Neuronal stem cell (in vitro differentiated cells): ENCODE measurements at regions not wholly inside any gene's neighbourhood (a gene's known extent, or its start where the extent isn't known, plus 50 kb on each side); places are given as distances from the start of the nearest gene placed in this dataset.

Source experiments
- DNase-seq: peaks from one replicate; pipeline ENCODE4 v3.0.0-alpha.2; 2013; ENCODE audit warnings: low spot score
- H2AFZ ChIP-seq: one replicate; pipeline ENCODE4 v1.6.1; 2013; ENCODE audit warnings: mild to moderate bottlenecking, low read length, inconsistent platforms
- H2AK5ac ChIP-seq: 2 replicates; pipeline ENCODE4 v1.6.1; 2013; ENCODE audit warnings: low read depth, mild to moderate bottlenecking, inconsistent platforms, low read length, moderate library complexity, mixed read lengths
- H2BK120ac ChIP-seq: 2 replicates; pipeline ENCODE4 v1.6.1; 2013; ENCODE audit warnings: low read depth, mild to moderate bottlenecking, inconsistent platforms, low read length, moderate library complexity, mixed read lengths
- H2BK12ac ChIP-seq: one replicate; pipeline ENCODE4 v1.6.1; 2013; ENCODE audit warnings: low read length, inconsistent platforms
- H2BK15ac ChIP-seq: 2 replicates; pipeline ENCODE4 v1.6.1; 2013; ENCODE audit warnings: mild to moderate bottlenecking, low read length, inconsistent platforms, mixed read lengths
- H2BK5ac ChIP-seq: one replicate; pipeline ENCODE4 v1.6.1; 2013; ENCODE audit warnings: inconsistent platforms, mild to moderate bottlenecking, low read length, moderate library complexity
- H3K14ac ChIP-seq: one replicate; pipeline ENCODE4 v1.6.1; 2013; ENCODE audit warnings: low read length, inconsistent platforms
- H3K18ac ChIP-seq: 2 replicates; pipeline ENCODE4 v1.6.1; 2013; ENCODE audit warnings: low read length, inconsistent platforms
- H3K23ac ChIP-seq: 2 replicates; pipeline ENCODE4 v1.6.1; 2013; ENCODE audit warnings: low read depth, mild to moderate bottlenecking, mixed read lengths, low read length, inconsistent platforms; ENCODE audit not compliant: poor library complexity
- H3K27ac ChIP-seq: replicated peaks from 3 replicates; pipeline ENCODE4 v1.5.1; 2013; ENCODE audit warnings: low read length, inconsistent platforms
- H3K27me3 ChIP-seq, 3 experiments: 2 replicates each; pipeline ENCODE4 v1.6.1; 2013; ENCODE audit warnings: low read length in 3 of 3, mild to moderate bottlenecking in 2 of 3, inconsistent platforms in 1 of 3, low read depth in 1 of 3, mixed read lengths in 1 of 3, moderate library complexity in 1 of 3; ENCODE audit not compliant: control insufficient read depth in 3 of 3, insufficient read depth in 3 of 3
- H3K36me3 ChIP-seq, 2 donors: replicated peaks in 1 of 2; 2 replicates each; pipeline ENCODE4 v1.6.1; 2013; ENCODE audit warnings: low read length in 2 of 2; ENCODE audit not compliant: control insufficient read depth in 2 of 2, insufficient read depth in 2 of 2
- H3K4ac ChIP-seq: 2 replicates; pipeline ENCODE4 v1.6.1; 2013; ENCODE audit warnings: inconsistent platforms, mild to moderate bottlenecking, low read length, moderate library complexity
- H3K4me1 ChIP-seq, 2 donors: 1 replicate in 1 of 2; 2 replicates in 1 of 2; pipeline ENCODE4 v1.6.1; 2013; ENCODE audit warnings: low read length in 2 of 2, low read depth in 1 of 2; ENCODE audit not compliant: control insufficient read depth in 2 of 2, insufficient read depth in 1 of 2
- H3K4me2 ChIP-seq: one replicate; pipeline ENCODE4 v1.6.1; 2013; ENCODE audit warnings: mild to moderate bottlenecking, low read length, inconsistent platforms; ENCODE audit not compliant: insufficient read depth, poor library complexity, severe bottlenecking
- H3K4me3 ChIP-seq, 2 donors: 2 replicates each; pipeline ENCODE4 v1.5.1; 2013; ENCODE audit warnings: low read length in 2 of 2, mild to moderate bottlenecking in 2 of 2, inconsistent platforms in 1 of 2, moderate library complexity in 1 of 2
- H3K79me1 ChIP-seq: one replicate; pipeline ENCODE4 v1.6.1; 2013; ENCODE audit warnings: low read depth, mild to moderate bottlenecking, inconsistent platforms, low read length, moderate library complexity
- H3K9ac ChIP-seq: one replicate; pipeline ENCODE4 v1.6.1; 2013; ENCODE audit warnings: mild to moderate bottlenecking, low read depth, low read length, inconsistent platforms; ENCODE audit not compliant: poor library complexity
- H3K9me3 ChIP-seq, 2 donors: replicated peaks in 1 of 2; 2 replicates each; pipeline versions ENCODE3 to v1.6.1; 2013; ENCODE audit warnings: low read length in 2 of 2, mild to moderate bottlenecking in 2 of 2, inconsistent platforms in 1 of 2, low read depth in 1 of 2, mixed read lengths in 1 of 2, moderate library complexity in 1 of 2; ENCODE audit not compliant: control insufficient read depth in 2 of 2, insufficient read depth in 1 of 2
- H4K8ac ChIP-seq: one replicate; pipeline ENCODE4 v1.6.1; 2013; ENCODE audit warnings: low read depth, mild to moderate bottlenecking, inconsistent platforms, low read length, moderate library complexity
- H4K91ac ChIP-seq: one replicate; pipeline ENCODE4 v1.6.1; 2013; ENCODE audit warnings: low read length, low read depth, mild to moderate bottlenecking, inconsistent platforms; ENCODE audit not compliant: poor library complexity
- WGBS, 2 donors: extraction: QIAGEN DNeasy Blood & Tissue Kit; methylation state at CpG; one replicate each; pipeline ENCODE4 v1.1.7; 2013; ENCODE audit warnings: missing lambda C conversion rate in 2 of 2, mixed read lengths in 1 of 2; ENCODE audit not compliant: insufficient read length in 2 of 2, insufficient replicate concordance in 1 of 2; ENCODE audit errors: extremely low coverage in 2 of 2; 5-methylcytosine and 5-hydroxymethylcytosine counted together

DNA sequence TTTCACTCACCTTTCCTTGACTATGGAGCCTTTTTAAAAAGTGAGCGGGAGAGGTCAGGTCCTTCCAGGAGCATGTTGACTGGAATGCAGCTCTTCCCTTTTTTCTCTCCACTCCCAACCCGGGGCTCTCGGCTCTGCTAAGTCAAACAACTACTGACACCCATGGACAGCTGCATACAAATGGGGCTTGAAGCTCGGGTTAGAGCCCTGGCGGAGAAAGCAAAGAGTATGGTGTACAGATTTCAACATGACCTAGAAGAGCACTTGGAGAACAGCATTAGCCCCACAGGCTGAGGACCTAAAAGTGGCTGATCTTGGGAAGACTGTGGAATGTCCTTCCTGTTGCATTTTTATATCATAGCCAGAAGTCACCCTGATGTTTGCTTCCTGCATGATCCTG is 162.0 kb upstream of the STMND1 start:
- Histone ChIP-seq H3K23ac (no peak overlapping the region), H3K18ac (no peak overlapping the region), H3K4ac (no peak overlapping the region), H3K9ac (no peak overlapping the region), H3K79me1 (no peaks in the 10 kb centered on the region), H3K4me3 (no peak overlapping the region), H2BK5ac (no peak overlapping the region), H4K8ac (no peak overlapping the region), H2AK5ac (no peak overlapping the region), H3K27ac (no peak overlapping the region), H2BK12ac (no peak overlapping the region), H2BK15ac (no peak overlapping the region), H3K9me3 (no peaks in the 10 kb centered on the region), H3K14ac (no peak overlapping the region), H4K91ac (no peak overlapping the region), H3K4me1 (no peaks in the 10 kb centered on the region), H3K4me2 (no peak overlapping the region), H3K36me3 (no peaks in the 10 kb centered on the region), H3K27me3 (no peaks in the 10 kb centered on the region), H2AFZ (no peak overlapping the region), H2BK120ac (no peak overlapping the region)
- WGBS, 2 donors = no CpG with 5 or more reads among the region's 5 CpGs
- DNase-seq = no peak

DNA sequence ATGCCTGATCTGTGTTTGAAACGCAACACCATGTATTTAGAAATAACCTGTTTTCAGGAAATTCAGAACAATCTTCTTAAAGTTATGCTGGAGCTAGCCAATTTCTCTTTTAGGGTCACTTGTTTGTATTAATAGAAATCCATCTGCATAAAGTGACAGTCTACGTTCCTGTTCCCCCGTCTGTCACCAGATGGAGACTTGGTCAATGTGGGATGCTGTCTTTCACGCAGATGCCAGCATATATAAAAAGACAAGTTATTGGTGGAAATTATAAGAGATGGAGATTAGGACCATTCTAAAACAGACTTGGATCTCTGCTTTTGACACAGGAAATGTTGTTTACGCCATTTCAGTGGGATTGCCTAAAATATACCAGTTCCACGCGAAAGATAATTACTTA is 162.5 kb upstream of the STMND1 start:
- no peaks in the 10 kb centered on the region for H3K4me1 ChIP-seq
- no peak overlapping the region for H2AFZ ChIP-seq
- no peak overlapping the region for H2BK12ac ChIP-seq
- H3K79me1 ChIP-seq = no peaks in the 10 kb centered on the region
- no peak overlapping the region for H3K9ac ChIP-seq
- H3K4me3 ChIP-seq = no peak overlapping the region
- H3K9me3 ChIP-seq = no peaks in the 10 kb centered on the region
- H3K27ac ChIP-seq = no peak overlapping the region
- no peaks in the 10 kb centered on the region for H3K27me3 ChIP-seq
- H4K8ac ChIP-seq = no peak overlapping the region
- H2AK5ac ChIP-seq = no peak overlapping the region
- no CpG with 5 or more reads among the region's 7 CpGs for WGBS, 2 donors
- no peak overlapping the region for H3K4me2 ChIP-seq
- DNase-seq = no peak
- no peak overlapping the region for H2BK5ac ChIP-seq
- no peak overlapping the region for H2BK15ac ChIP-seq
- H2BK120ac ChIP-seq = no peak overlapping the region
- no peak overlapping the region for H3K23ac ChIP-seq
- no peak overlapping the region for H3K4ac ChIP-seq
- H3K14ac ChIP-seq = no peak overlapping the region
- H3K18ac ChIP-seq = no peak overlapping the region
- H4K91ac ChIP-seq = no peak overlapping the region
- H3K36me3 ChIP-seq = no peaks in the 10 kb centered on the region

DNA sequence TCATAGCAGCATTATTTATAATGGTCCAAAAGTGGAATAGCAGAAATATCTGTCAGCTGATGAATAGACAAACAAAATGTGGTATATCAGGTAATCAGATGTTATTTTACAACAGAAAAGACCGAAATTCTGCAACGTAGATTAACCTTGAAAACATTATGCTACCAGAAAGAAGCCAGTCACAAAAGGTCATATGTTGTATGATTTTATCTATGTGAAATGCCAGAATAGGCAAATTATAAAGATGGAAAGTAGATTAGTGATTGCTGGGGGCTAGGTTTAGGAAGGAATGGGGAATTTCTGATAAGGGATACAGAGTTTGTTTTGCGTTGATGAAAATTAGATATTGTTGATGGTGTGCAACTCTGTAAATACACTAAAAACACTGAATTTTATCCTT is 165.0 kb upstream of the STMND1 start:
- Histone ChIP-seq H3K79me1 (no peaks in the 10 kb centered on the region), H3K27ac (no peak overlapping the region), H2BK15ac (no peak overlapping the region), H2BK120ac (no peak overlapping the region), H4K91ac (no peak overlapping the region), H2AFZ (no peak overlapping the region), H2BK5ac (no peak overlapping the region), H3K36me3 (no peaks in the 10 kb centered on the region), H3K14ac (no peak overlapping the region), H3K4ac (no peak overlapping the region), H3K23ac (no peak overlapping the region), H3K4me2 (no peak overlapping the region), H3K18ac (no peak overlapping the region), H4K8ac (no peak overlapping the region), H3K27me3 (no peaks in the 10 kb centered on the region), H3K9me3 (no peaks in the 10 kb centered on the region), H3K9ac (no peak overlapping the region), H3K4me1 (peaks cover 0 to 5% of the 10 kb centered on the region in 2 donors), H3K4me3 (no peak overlapping the region), H2BK12ac (no peak overlapping the region), H2AK5ac (no peak overlapping the region)
- DNase-seq = no peak
- 100% methylated on average over 1 of the region's 3 CpGs; no CpG with 5 or more reads in 1 of the 2 donors for WGBS, 2 donors

GRCh38 chr6:16933961-16934360 is 167.9 kb upstream of the STMND1 start:
- Histone ChIP-seq H4K8ac (no peak overlapping the region), H2AK5ac (no peak overlapping the region), H3K18ac (no peak overlapping the region), H4K91ac (no peak overlapping the region), H3K27me3 (no peaks in the 10 kb centered on the region), H3K27ac (no peak overlapping the region), H3K4me3 (no peak overlapping the region), H3K4me2 (no peak overlapping the region), H3K23ac (no peak overlapping the region), H3K9ac (no peak overlapping the region), H3K4ac (no peak overlapping the region), H2BK15ac (no peak overlapping the region), H3K36me3 (no peaks in the 10 kb centered on the region), H3K14ac (no peak overlapping the region), H2AFZ (no peak overlapping the region), H2BK5ac (no peak overlapping the region), H3K79me1 (no peaks in the 10 kb centered on the region), H3K9me3 (no peaks in the 10 kb centered on the region), H3K4me1 (peaks cover 0 to 5% of the 10 kb centered on the region in 2 donors), H2BK12ac (no peak overlapping the region), H2BK120ac (no peak overlapping the region)
- no CpG with 5 or more reads among the region's 1 CpG for WGBS, 2 donors
- no peak for DNase-seq
